GM19455 (cell line): ENCODE measurements at regions not wholly inside any gene's neighbourhood (a gene's known extent, or its start where the extent isn't known, plus 50 kb on each side); places are given as distances from the start of the nearest gene placed in this dataset.
"Not testable (repeated sequence)": the region's sequence is repeated elsewhere in the genome, so short reads cannot be mapped to it uniquely, and the experiment has no call there.

Source experiments
- ATAC-seq: cut with Tn5 transposase; IDR thresholded peaks from one replicate; pipeline ENCODE4 v1.9.1; 2021; ENCODE audit not compliant: unreplicated experiment

DNA sequence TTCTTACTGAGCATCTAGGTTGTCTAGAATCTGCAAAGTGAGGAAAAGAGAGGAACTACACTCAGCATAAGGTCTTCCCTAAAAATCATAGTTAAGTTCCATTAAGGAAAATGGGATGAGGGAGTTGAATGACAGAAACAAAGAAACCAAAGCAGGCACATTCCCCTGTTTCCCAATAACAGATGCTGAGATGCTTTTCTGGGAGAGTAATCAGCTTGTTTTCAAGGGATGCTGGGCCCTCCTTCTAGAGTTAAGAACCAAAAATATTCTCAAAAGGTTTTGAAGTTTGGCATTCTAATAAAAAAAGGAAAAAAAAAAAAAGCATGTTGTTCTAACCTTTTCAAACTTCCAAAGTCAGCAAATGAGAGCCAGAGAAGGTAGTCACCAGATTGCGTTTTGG, 105.2 kb upstream of the ZNF648 start:
- no peak for ATAC-seq

DNA sequence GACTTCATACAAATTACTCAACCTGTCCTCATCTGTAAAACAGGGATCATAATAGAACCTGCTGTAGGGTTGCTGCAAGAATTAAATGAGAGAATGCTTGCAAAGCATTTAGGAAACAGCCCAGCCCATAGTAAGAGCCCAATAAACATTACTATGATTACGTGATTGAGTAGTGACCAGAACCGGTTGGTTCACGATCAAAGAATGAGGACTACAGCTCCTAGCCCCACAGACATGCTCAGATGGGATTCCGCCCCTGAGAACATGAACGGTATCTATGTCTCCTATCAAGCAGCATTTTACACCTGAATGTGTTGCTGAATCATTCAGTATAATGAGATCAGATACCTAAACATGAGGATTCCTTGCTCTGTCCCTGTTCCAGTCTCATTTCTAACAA, 104.8 kb upstream of the ZNF648 start:
- no peak for ATAC-seq

DNA sequence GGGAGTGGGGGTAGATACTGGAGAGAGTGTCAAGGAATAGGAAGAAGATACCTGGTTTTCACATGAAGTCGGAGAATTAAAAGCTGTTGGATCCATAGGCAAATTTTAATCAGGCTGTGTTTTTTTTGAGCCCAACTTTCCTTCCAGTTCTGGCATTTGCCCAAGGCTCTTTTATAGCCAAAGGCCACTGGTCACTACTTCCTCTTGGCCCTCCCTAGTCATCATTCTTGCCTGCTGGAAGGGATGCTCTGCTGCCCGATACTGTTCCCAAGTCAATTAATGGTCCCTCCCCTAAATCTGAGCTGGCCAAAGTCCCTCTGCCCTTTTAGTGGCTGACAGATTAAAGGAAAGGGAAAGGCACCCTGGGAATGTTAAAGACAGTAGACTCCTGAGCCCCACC, 102.8 kb upstream of the ZNF648 start:
- no peak for ATAC-seq

DNA sequence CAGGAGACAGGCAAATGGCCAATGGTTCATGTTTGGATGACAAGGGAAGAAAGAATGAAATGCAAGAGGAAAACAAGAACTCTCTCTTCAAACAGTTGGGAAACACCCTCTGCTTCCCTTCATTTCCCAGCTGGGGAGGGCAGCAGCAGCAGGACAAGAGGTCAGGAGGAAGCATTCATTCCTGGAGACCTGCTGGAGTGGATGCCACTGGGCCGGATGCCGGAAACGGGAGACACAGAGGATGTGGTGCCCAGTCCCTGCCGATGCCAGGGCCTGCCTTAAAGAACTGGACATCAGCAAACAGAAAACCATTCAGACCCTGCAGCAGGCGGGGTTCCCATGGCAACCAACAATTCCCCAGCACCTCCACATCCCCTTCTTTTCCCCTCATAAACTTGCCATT, 102.3 kb upstream of the ZNF648 start:
- ATAC-seq, result no peak

DNA sequence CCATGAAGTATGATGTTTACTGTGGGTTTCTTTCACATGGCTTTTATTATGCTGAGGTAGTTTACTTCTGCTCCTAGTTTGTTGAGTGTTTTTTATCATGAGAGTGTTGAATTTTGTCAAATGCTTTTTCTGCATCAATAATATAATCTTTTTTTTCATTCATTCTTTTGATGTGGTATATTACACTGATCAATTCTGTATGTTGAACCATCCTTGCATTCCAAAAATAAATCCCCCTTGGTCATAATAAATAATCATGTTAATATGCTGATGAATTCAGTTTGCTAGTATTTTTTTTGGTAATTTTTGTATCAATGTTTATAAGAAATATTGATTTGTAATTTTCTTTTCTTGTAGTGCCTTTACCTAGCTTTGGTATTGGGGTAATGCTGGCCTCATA, 97.9 kb upstream of the ZNF648 start:
- no peak for ATAC-seq

DNA sequence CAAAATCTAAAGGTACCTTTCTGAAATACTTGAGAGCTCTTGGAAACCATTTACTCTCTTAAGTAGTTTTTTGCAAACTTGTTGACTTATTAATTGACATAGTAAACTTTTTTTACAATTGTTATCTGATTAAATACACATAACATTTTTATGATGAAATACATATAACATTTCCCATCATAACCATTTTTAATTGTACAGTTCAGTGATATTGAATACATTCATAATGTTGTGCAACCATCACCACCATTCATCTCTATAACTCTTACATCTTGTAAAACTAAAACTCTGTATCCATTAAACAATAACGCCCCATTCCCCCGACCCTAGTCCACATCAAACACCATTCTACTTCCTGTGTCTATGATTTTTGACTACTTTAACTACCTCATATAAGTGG, 95.7 kb upstream of the ZNF648 start:
- ATAC-seq, result no peak

DNA sequence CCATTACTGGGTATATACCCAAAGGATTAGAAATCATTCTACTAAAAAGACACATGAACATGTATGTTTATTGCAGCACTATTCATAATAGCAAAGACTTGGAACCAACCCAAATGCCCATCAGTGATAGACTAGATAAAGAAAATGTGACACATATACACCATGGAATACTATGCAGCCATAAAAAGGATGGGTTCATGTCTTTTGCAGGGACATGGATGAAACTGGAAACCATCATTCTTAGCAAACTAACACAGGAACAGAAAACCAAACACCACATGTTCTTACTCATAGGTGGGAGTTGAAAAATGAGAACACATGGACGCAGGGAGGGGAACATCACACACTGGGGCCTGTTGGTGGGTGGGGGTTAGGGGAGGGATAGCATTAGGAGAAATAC, 92.9 kb upstream of the ZNF648 start:
- ATAC-seq, result not testable (repeated sequence)

DNA sequence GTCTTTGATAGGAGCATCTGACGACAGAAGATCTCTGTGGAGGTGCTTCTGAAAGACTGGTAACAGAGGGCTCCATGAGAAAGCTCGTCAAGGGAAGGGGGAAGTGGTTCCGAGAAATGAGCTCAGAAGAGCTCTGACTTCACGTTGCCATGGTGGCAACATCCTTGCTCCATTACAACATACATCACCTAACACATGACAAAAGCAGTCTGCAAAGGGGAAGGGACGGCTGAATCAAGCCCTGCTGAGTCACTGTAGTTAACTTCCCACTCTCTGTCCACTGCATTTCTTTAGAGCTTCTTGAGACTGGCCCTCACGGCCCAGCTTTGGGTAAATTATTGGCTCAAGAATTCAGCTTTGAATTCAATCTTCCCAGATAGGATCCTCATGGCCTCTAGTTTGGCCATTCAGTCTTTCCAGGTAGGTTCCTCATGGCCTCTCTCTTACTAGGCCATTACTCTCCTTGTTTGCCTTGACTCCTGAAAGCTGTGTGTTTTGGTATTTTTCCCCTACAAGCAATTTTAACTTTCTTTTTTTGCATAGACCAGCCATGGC, 88.0 kb upstream of the ZNF648 start:
- no peak for ATAC-seq

DNA sequence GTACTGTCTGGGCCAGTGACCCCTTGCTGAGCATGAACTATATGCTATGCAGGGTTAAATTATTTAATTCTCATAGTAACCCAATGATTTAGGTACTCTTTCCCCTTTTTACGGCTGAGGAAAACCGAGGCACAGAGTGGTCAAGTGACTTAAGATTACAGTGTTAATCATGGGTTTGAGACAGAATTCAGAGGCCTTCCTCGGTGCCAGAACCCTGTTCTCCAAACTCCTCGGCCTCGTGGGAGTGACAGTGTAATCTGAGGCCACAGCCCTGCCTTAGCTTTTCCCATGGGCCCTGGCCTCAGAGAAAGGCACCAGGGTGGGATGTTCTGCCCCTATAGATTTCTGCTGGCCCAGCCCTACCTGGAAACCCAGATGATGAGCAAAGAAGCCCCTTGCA, 86.4 kb upstream of the ZNF648 start:
- ATAC-seq, result no peak

DNA sequence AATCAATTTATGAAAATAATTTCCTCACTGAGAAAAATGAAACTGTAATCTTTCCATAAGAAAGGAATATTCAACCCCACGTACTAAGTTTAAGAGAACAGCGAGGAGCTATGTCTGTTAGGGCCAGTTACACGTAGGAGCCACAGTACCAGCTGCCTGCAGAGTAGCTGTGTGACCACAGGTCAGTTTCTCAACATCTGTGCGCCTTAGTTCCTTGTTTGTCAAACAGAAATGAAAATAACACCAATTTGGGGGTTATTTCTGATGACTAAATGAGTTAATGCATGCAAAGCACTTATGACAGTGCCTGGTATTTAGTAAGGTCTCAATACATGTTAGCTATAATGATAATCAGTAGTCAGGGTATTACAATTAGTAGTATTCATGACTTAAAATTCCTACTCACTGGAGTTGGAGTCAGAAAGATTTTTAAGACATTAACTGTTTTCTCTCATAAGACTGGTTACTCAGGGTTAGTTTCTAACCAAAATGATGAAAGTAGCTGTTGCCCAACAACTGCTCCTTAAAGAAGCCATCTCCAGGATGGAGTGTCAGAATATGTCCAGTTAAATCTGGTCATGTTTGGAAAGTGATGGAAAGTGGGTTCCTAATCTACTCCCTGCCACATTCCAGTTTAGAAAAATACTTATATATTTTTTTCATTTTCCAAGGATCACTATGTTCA, 85.8 kb upstream of the ZNF648 start:
- ATAC-seq, result peak; percentile 92

DNA sequence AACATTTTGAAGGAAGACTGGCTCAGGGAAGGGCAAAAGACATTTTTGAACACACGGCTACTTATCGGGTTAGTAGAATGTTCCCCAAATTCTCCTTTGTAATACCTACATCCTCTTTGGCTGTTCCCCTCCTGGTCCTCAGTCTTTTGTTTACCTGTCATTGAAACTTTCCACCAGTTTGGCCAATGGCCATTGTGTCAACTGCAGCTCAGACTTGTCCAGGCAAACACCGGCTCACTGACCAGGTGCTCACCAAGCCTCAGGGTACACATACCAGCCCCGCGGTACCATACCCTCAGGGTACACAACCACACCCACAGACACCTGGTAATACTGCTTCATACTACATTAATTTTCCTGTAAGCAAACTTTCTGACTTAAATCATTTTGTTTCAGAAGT, 84.8 kb upstream of the ZNF648 start:
- no peak for ATAC-seq

DNA sequence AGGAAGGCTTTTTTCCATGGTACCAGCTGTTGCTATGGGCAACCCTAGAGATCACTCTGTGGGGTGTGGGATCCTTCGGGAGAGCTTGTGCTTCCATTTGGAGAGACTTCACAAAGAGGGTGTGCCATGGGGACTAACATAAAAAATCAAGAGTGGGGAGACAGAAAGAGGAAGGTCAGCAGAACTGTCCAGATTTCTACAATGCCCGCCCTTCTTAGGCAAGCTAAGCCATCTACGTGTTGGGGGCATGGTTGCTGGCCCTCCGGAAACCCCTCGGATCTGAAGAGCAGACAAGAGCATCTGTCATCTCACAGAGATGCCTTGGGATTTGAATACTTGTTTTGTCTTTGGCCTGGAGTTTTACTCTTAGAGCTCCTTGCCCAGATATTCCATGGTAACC, 83.9 kb upstream of the ZNF648 start:
- ATAC-seq, result no peak

DNA sequence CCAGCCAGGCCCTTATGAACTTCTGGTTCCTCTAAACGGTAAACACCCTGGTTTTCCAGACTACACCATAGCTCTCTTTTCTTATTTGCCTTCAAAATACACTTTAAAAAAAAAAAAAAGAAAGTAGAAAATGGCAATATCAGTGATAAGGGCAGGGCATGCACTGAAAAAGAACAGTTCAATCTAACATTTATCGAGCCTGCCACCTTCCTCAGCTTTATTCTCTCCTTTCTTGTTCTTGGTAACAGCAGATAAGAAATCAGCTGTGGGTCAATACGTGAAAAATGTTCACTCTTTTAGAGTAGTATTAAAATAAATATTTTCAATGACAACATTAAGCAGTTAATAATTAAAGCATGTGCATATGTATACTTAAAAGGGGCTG, 83.1 kb upstream of the ZNF648 start:
- ATAC-seq, result no peak

DNA sequence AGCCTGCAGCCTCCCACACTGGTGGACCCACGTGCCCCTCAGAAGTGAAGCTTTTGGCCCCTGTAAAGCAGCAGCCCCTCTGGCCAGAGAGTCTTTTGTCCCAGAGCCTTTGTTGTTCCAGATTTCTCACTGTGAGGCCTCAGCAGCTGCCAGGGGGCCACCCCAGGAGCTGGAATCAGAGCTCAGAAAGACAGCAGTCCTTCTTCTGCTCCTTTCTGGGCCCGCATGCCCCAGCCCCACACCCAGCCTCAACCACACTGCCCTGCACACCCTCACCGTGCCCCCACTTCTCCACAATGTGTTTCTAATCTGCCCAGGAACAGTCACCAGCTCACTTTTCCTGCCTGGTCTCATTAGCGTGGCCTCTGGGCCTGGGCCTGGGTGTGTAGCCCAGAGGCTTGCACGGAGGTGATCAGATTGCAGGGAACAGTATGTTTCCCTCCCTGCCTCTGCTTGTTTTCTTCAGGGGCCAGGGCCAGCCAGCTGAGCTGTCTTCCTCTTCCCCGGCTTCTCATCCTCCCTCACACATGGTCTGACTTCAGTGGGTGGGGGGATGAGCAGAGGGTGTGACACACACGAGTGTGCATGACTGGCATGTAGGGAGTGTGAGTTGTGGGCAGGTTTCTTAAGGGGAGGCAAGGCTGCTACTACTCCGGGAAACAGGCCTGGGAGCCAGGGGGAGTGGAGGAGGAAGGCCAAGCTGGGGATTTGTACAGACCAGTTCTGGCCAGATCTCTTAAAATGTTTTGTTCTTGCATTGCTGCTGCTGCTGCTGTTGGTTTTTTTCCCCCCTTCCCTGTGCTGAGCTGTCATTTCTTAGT, 82.5 kb upstream of the ZNF648 start:
- ATAC-seq, result no peak

DNA sequence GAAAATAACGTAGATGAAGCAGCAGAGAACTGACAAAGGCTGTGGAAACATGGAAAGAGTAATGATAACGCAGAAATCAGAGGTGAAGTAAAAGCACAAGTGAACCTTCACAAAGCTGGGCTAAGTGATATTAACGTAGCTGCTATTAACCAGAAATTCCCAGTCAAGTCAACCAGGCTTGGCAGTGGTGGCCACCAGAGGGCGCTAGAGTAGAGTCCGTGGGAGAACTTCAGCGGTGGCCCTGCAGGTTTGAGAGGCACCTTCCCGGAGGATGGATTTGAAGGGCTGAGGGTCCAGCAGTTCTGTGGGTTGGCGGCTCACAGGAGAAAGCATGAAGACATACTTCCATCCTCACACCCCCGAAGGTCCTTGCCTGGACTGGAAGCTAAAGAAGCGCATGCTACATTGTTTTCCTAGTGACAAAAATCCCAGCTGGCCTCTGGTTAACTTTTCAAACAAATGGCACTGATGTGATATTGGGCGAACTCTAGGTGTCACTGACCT, 81.7 kb upstream of the ZNF648 start:
- ATAC-seq, result no peak

DNA sequence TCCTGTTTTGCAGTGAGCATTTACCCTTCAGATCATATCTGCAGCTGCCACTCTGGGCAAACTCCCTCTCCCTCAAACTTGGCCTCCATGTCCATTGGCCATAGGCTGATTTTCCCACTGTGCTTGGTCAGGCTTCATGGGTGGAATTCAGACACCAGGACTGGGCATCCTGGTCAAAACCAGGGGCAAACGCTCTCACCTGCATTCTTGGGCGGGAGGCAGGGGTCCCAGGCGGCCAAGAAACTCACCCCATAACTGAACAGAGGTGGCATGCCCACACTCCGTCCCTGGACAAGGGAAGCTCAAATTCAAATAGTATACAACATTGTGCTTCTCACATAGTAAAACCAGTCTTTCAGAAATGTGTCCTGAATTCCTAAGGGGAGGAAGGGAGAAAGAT, 81.1 kb upstream of the ZNF648 start:
- no peak for ATAC-seq

DNA sequence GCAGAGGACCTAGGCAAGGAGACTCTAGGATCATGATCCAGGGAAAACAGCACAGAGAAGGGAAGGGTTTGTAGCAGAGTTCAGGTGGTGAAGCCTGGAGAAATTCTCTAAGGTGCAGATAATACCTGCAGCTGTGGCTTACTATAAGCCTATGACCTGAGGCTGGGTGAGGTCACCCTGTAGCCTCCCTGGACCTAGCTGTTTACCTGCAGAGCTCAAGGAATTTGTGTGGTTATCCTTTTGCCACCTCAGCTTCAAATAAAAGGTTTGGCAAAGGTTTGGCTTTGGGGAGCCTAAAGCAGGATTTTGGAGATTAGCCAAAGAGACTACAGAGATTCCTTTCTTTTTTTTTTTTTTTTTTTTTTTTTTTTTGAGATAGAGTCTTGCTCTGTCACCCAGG, 79.5 kb upstream of the ZNF648 start:
- ATAC-seq, result no peak

DNA sequence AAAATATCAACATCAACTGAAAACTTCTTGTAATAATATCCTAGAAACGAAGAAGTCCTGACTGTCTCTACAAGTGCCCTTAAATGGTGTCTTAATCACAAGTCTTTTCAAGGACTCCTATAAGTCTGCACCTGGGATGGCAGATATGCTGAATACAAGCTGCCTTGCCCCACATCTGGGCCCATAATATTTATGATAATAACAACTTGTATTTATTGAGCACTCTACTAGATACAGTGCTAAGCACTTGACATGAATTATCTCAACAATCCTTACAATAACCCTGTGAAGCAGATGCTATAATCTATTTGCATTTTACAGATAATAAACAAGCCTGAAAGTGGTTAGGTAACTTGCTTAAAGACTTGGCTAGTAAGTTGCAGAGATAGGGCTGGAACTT, 78.0 kb upstream of the ZNF648 start:
- no peak for ATAC-seq

DNA sequence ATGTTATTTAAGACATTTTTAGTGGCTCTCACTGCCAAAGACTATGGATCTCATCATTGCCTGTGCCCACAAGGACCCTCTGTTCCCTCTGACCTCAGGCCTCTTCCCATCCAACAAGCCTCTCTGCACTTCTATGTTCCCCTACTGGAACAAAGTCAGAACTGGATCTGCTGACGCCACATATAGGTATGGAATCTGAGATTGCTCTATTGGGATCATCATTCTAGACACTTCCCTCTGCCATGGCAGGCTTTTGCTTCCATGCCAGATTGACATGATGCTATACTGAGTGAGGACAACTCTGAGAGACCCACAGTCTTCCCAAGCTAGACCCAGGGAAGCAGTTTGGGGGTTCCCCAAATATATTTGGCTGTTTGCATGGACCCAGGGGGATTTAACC, 76.0 kb upstream of the ZNF648 start:
- no peak for ATAC-seq

DNA sequence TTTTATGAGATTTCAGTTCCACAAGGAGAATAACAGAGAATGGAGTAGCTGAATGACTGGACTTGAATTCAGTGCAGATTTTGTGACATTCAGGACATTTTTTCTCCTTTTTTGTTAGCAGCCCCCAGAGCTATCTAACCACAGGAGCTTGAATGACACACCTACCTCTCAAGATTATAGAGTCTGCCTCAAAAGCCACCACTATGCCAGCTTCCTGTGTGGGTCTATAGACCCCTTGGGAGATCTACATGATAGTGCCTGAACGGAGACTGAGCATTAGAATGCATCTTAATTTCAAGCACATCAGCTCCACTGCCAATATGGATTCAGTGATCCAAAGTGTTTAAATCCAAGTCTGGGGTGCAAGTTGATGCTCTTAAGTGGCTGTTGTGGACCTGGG, 74.4 kb upstream of the ZNF648 start:
- ATAC-seq, result no peak

DNA sequence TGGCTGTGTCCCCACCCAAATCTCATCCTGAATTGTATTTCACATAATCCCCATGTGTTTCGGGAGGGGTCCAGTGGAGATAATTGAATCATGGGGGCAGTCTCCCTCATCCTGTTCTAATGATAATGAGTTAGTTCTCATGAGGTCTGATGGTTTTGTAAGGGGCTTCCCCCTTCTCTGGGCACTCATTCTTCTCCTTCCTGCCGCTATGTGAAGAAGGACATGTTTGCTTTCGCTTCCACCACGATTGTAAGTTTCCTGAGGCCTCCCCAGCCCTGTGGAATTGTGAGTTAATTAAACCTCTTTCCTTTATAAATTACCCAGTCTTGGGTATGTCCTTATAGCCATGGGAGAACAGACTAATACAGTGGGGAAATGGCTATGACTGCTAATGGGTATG, 72.7 kb upstream of the ZNF648 start:
- ATAC-seq, result no peak

DNA sequence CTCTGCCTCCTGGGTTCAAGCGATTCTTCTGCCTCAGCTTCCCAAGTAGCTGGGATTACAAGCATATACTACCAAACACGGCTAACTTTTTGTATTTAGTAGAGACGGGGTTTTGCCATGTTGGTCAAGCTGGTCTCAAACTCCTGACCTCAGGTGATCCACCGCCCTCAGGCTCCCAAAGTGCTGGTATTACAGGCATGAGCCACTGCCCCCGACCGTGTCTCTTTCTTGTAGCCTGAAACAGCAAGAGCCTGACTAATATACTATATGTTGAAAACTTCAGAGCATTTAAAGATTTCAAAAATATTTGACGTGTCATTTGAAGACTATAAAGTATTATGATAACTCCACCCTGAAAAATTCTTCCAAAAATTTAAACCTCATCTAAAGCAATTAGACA, 71.7 kb upstream of the ZNF648 start:
- no peak for ATAC-seq
